Stimulated activated CD4-positive, alpha-beta T cell treated with anti-CD3 and anti-CD28 coated beads, Interleukin-1b, Interleukin-23, amount 100 ng/mL, for 48 hours (primary cell): ENCODE measurements at regions not wholly inside any gene's neighbourhood (a gene's known extent, or its start where the extent isn't known, plus 50 kb on each side); places are given as distances from the start of the nearest gene placed in this dataset.

ENCODE experiments used
- DNase-seq: peaks from one replicate; pipeline ENCODE4 v3.0.0-alpha.2; 2020

- DNase-seq = no peak
These were observed 111.3 kb upstream of the UQCRFS1 start for GRCh38 chr19:29324291-29324680.

GRCh38 chr19:29324717-29325116 is 111.8 kb upstream of the UQCRFS1 start:
- DNase-seq = no peak

GRCh38 chr19:29325241-29325975 is 112.5 kb upstream of the UQCRFS1 start:
- no peak for DNase-seq

GRCh38 chr19:29326351-29326750 is 113.4 kb upstream of the UQCRFS1 start:
- no peak for DNase-seq

- no peak for DNase-seq
These were observed 114.2 kb upstream of the UQCRFS1 start for GRCh38 chr19:29326849-29327840.

GRCh38 chr19:29328586-29328985 is 115.6 kb upstream of the UQCRFS1 start:
- no peak for DNase-seq

GRCh38 chr19:29329460-29330134 is 116.6 kb upstream of the UQCRFS1 start:
- DNase-seq = no peak

GRCh38 chr19:29336425-29336824 is 123.5 kb upstream of the UQCRFS1 start:
- no peak for DNase-seq

GRCh38 chr19:29337029-29337428 is 124.1 kb upstream of the UQCRFS1 start:
- no peak for DNase-seq

GRCh38 chr19:29338480-29338879 is 125.5 kb upstream of the UQCRFS1 start:
- no peak for DNase-seq

GRCh38 chr19:29342721-29343120 is 129.8 kb upstream of the UQCRFS1 start:
- DNase-seq = no peak

GRCh38 chr19:29364224-29364726 is 151.3 kb upstream of the UQCRFS1 start:
- DNase-seq = no peak

- DNase-seq = no peak
These were observed 152.0 kb upstream of the UQCRFS1 start for GRCh38 chr19:29364999-29365398.

- no peak for DNase-seq
These were observed 153.0 kb upstream of the UQCRFS1 start for GRCh38 chr19:29365836-29366417.

GRCh38 chr19:29366757-29367156 is 153.8 kb upstream of the UQCRFS1 start:
- no peak for DNase-seq

- DNase-seq = no peak
These were observed 154.9 kb upstream of the UQCRFS1 start for GRCh38 chr19:29367791-29368222.

GRCh38 chr19:29370276-29370675 is 155.5 kb upstream of the VSTM2B start:
- DNase-seq = no peak

GRCh38 chr19:29371251-29372090 is 154.3 kb upstream of the VSTM2B start:
- DNase-seq = no peak

- no peak for DNase-seq
These were observed 153.7 kb upstream of the VSTM2B start for GRCh38 chr19:29372091-29372415.

- DNase-seq = no peak
These were observed 153.3 kb upstream of the VSTM2B start for GRCh38 chr19:29372461-29372860.

- no peak for DNase-seq
These were observed 152.6 kb upstream of the VSTM2B start for GRCh38 chr19:29372921-29373797.
